HCT116 (cell line): ENCODE measurements at regions not wholly inside any gene's neighbourhood (a gene's known extent, or its start where the extent isn't known, plus 50 kb on each side); places are given as distances from the start of the nearest gene placed in this dataset.

Experiments used
- ATAC-seq: fragments of 200-7000 bp; cut with Tn5 transposase; 2 replicates; pipeline ENCODE4 v1.9.1; 2020; ENCODE audit warnings: mild to moderate bottlenecking, moderate library complexity
- BruUV-seq: library from RNA; stranded (reverse); fragments of 400-500 nt; replicated peaks from 2 replicates; lab custom pipeline; 2021; lab: Mats Ljungman, UMichigan
- CTCF ChIA-PET: fragments of 300-600 bp; sonication (Branson Sonifier 250); formaldehyde crosslinking; loops from one replicate; lab custom pipeline; 2021; ENCODE audit warnings: antibody characterized with exemption; lab: Charles Lee
- POLR2A ChIA-PET: fragments of 300-600, 350-600 bp; sonication (Branson Sonifier 250); formaldehyde crosslinking; loops from one replicate; lab custom pipeline; 2021; ENCODE audit warnings: antibody characterized with exemption; lab: Charles Lee
- RAD21 ChIA-PET, 2 experiments: fragments of 300-600 bp; sonication (Branson Sonifier 250); formaldehyde crosslinking; loops; one replicate each; lab custom pipeline; 2023; ENCODE audit warnings: low total read pairs in 2 of 2; ENCODE audit not compliant: uncharacterized antibody in 2 of 2, unreplicated experiment in 2 of 2, low non-redundant PET in 1 of 2; lab: Charles Lee
- DNase-seq: peaks from one replicate; pipeline ENCODE4 v3.0.0-alpha.2; 2010; ENCODE audit warnings: low read depth, low spot score
- H2AFZ ChIP-seq: fragments of 200-600 bp; shearing (Covaris generic), sonication (generic); 2 replicates; pipeline ENCODE4 v1.6.1; 2017; ENCODE audit warnings: low read depth, mixed run types, mixed read lengths, antibody characterized with exemption, low read length; ENCODE audit not compliant: poor library complexity, severe bottlenecking
- H3K27ac ChIP-seq: 2 replicates; pipeline ENCODE4 v1.5.1; 2012; ENCODE audit warnings: low read depth, low read length
- H3K27me3 ChIP-seq: fragments of 200-600 bp; sonication (generic); 2 replicates; pipeline ENCODE4 v1.6.1; 2016; ENCODE audit warnings: mixed run types, low read length, mixed read lengths; ENCODE audit not compliant: insufficient read depth
- H3K36me3 ChIP-seq, 2 experiments: fragments of 200-500 bp in 1 of 2; fragments of 200-600 bp in 1 of 2; sonication (Bioruptor generic) in 1 of 2; sonication (generic) in 1 of 2; 2 replicates each; pipeline versions ENCODE4 v1.5.1 to v1.6.1; 2014 to 2016; ENCODE audit warnings: low read length in 2 of 2, inconsistent platforms in 1 of 2, mixed read lengths in 1 of 2, mixed run types in 1 of 2; ENCODE audit not compliant: insufficient read depth in 2 of 2, control insufficient read depth in 1 of 2
- H3K4me1 ChIP-seq, 2 experiments: fragments of 200-600 bp in 1 of 2; sonication (generic) in 1 of 2; 2 replicates each; pipeline versions ENCODE4 v1.5.1 to v1.6.1; 2012 to 2017; ENCODE audit warnings: low read length in 2 of 2, inconsistent platforms in 1 of 2, mild to moderate bottlenecking in 1 of 2, mixed read lengths in 1 of 2, mixed run types in 1 of 2, moderate library complexity in 1 of 2; ENCODE audit not compliant: insufficient read depth in 2 of 2, control insufficient read depth in 1 of 2
- H3K4me2 ChIP-seq: fragments of 200-600 bp; sonication (generic); 2 replicates; pipeline ENCODE4 v1.6.1; 2017; ENCODE audit warnings: mixed run types, low read length, mixed read lengths
- H3K4me3 ChIP-seq, 2 experiments: fragments of 200-600 bp in 1 of 2; sonication (generic) in 1 of 2; replicated peaks in 1 of 2; 2 replicates each; pipeline ENCODE4 v1.5.1; 2011 to 2016; ENCODE audit warnings: low read length in 2 of 2, control low read depth in 1 of 2, low read depth in 1 of 2, mild to moderate bottlenecking in 1 of 2, mixed read lengths in 1 of 2, mixed run types in 1 of 2
- H3K79me2 ChIP-seq: fragments of 200-600 bp; sonication (generic); 2 replicates; pipeline ENCODE4 v1.6.1; 2017; ENCODE audit warnings: mild to moderate bottlenecking, mixed run types, low read length, moderate library complexity, mixed read lengths; ENCODE audit not compliant: insufficient read depth
- H3K9ac ChIP-seq: fragments of 200-600 bp; sonication (generic); 2 replicates; pipeline ENCODE4 v1.6.1; 2016; ENCODE audit warnings: low read length, mixed read lengths
- H3K9me2 ChIP-seq: fragments of 200-600 bp; sonication (generic), shearing (Covaris generic); 2 replicates; pipeline ENCODE4 v1.6.1; 2017; ENCODE audit warnings: mixed run types, mild to moderate bottlenecking, moderate library complexity; ENCODE audit not compliant: insufficient read depth
- H3K9me3 ChIP-seq, 2 experiments: fragments of 200-500 bp in 1 of 2; fragments of 200-600 bp in 1 of 2; sonication (Bioruptor generic) in 1 of 2; sonication (generic) in 1 of 2; 2 replicates each; pipeline ENCODE4 v1.6.1; 2014 to 2017; ENCODE audit warnings: low read length in 2 of 2, mixed read lengths in 2 of 2, inconsistent platforms in 1 of 2, low read depth in 1 of 2, mild to moderate bottlenecking in 1 of 2, mixed run types in 1 of 2, moderate library complexity in 1 of 2; ENCODE audit not compliant: control insufficient read depth in 1 of 2, insufficient read depth in 1 of 2
- H4K20me1 ChIP-seq: fragments of 200-600 bp; sonication (generic), shearing (Covaris generic); 2 replicates; pipeline ENCODE4 v1.6.1; 2017; ENCODE audit warnings: mixed run types, mild to moderate bottlenecking, moderate library complexity; ENCODE audit not compliant: insufficient read depth
- CEBPB ChIP-seq: IDR thresholded peaks from 2 replicates; pipeline ENCODE4 v1.6.1; 2012; ENCODE audit warnings: low read depth
- EGR1 ChIP-seq: IDR thresholded peaks from 2 replicates; pipeline ENCODE4 v1.6.1; 2012; ENCODE audit warnings: low read depth
- EZH2 ChIP-seq: fragments of 200-600 bp; sonication (generic); IDR thresholded peaks from 2 replicates; pipeline ENCODE4 v1.6.1; 2017; ENCODE audit warnings: antibody characterized with exemption, mixed run types
- FOSL1 ChIP-seq: IDR thresholded peaks from 2 replicates; pipeline ENCODE4 v1.6.1; 2012; ENCODE audit warnings: low read depth
- JUND ChIP-seq: IDR thresholded peaks from 2 replicates; pipeline ENCODE4 v1.6.1; 2012
- POLR2AphosphoS5 ChIP-seq: IDR thresholded peaks from 2 replicates; pipeline ENCODE4 v1.6.1; 2011; ENCODE audit warnings: mild to moderate bottlenecking, low read depth, low read length, moderate library complexity
- RAD21 ChIP-seq: IDR thresholded peaks from 2 replicates; pipeline ENCODE4 v1.6.1; 2012; ENCODE audit warnings: low read depth, mild to moderate bottlenecking
- SRF ChIP-seq: IDR thresholded peaks from 2 replicates; pipeline ENCODE4 v1.6.1; 2012; ENCODE audit warnings: low read depth
- TCF7L2 ChIP-seq: IDR thresholded peaks from 2 replicates; pipeline ENCODE4 v1.7.0; 2011; ENCODE audit warnings: borderline replicate concordance, inconsistent platforms; ENCODE audit not compliant: insufficient read depth, insufficient read length; ENCODE audit errors: extremely low read depth
- YY1 ChIP-seq: IDR thresholded peaks from 2 replicates; pipeline ENCODE4 v1.6.1; 2011; ENCODE audit warnings: low read length, low read depth, moderate library complexity, mild to moderate bottlenecking; ENCODE audit not compliant: insufficient replicate concordance; ENCODE audit errors: extremely low read depth
- ZFX ChIP-seq: fragments of 450-650 bp; IDR thresholded peaks from 2 replicates; pipeline ENCODE4 v1.6.1; 2017
- ZNF274 ChIP-seq: fragments of 200-500 bp; sonication (Bioruptor generic); IDR thresholded peaks from 2 replicates; pipeline ENCODE4 v1.6.1; 2014; ENCODE audit warnings: mild to moderate bottlenecking, low read depth, low read length, inconsistent platforms
- intact Hi-C: fragments of 100-400 bp; cut with micrococcal nuclease; formaldehyde crosslinking; loops from 2 replicates; pipeline ENCODE4 v1.10.0; 2022
- TF ChIP-seq, protein P1 (sequence below), 3 experiments: fragments of 200-600 bp in 1 of 3; sonication (generic) in 1 of 3; IDR thresholded peaks in 2 of 3; conservative IDR thresholded peaks in 1 of 3; 2 replicates each; pipeline ENCODE4 v1.5.1; 2012 to 2017; ENCODE audit warnings: low read depth in 2 of 3, low read length in 2 of 3, antibody characterized with exemption in 1 of 3, borderline replicate concordance in 1 of 3, control low read depth in 1 of 3, mild to moderate bottlenecking in 1 of 3, mixed read lengths in 1 of 3, mixed run types in 1 of 3, moderate library complexity in 1 of 3; ENCODE audit not compliant: insufficient read depth in 1 of 3
- TF ChIP-seq, protein P2 (sequence below): IDR thresholded peaks from 2 replicates; pipeline ENCODE4 v1.6.1; 2012; ENCODE audit warnings: low read depth
- TF ChIP-seq, protein P3 (sequence below): IDR thresholded peaks from 2 replicates; pipeline ENCODE4 v1.6.1; 2012

DNA sequence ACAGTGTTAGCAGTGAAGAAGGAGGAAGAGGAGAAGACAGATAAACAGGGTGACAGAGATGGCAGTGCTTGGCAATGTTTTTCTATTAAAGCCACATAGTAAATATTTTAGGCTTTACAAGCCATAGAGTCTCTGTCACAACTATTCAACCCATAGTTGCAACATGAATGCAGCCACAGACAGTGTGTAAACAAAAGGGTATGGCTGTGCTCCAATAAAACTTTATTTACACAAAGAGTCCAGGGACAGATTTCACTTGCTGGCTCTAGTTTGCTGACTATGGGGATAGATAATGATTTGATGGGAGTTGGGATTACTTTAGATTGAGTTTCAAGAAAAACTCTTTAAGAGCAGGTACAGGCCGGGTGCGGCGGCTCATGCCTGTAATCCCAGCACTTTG is 224.8 kb upstream of the SEMA6A start:
- Histone ChIP-seq H4K20me1 (no peaks in the 10 kb centered on the region), H3K27ac (no peak overlapping the region), H3K4me2 (no peak overlapping the region), H3K79me2 (no peaks in the 10 kb centered on the region), H3K4me3 (no peak overlapping the region), H2AFZ (no peak overlapping the region), H3K27me3 (no peaks in the 10 kb centered on the region), H3K9me2 (no peaks in the 10 kb centered on the region), H3K9ac (no peak overlapping the region), H3K4me1 (no peaks in the 10 kb centered on the region), H3K9me3 (no peaks in the 10 kb centered on the region), H3K36me3 (no peaks in the 10 kb centered on the region)
- TF ChIP-seq, protein P1, sequence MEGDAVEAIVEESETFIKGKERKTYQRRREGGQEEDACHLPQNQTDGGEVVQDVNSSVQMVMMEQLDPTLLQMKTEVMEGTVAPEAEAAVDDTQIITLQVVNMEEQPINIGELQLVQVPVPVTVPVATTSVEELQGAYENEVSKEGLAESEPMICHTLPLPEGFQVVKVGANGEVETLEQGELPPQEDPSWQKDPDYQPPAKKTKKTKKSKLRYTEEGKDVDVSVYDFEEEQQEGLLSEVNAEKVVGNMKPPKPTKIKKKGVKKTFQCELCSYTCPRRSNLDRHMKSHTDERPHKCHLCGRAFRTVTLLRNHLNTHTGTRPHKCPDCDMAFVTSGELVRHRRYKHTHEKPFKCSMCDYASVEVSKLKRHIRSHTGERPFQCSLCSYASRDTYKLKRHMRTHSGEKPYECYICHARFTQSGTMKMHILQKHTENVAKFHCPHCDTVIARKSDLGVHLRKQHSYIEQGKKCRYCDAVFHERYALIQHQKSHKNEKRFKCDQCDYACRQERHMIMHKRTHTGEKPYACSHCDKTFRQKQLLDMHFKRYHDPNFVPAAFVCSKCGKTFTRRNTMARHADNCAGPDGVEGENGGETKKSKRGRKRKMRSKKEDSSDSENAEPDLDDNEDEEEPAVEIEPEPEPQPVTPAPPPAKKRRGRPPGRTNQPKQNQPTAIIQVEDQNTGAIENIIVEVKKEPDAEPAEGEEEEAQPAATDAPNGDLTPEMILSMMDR (IDR thresholded peaks at IDR 0.05 in 2 of 3, conservative IDR thresholded peaks at IDR 0.05 in 1 of 3; ENCODE audit: borderline replicate concordance in 1 of 3, insufficient read depth in 1 of 3, low read depth in 2 of 3, low read length in 2 of 3), result no peak
- TF ChIP-seq TCF7L2, result no peak
- no peak for TF ChIP-seq EZH2
- TF ChIP-seq POLR2AphosphoS5, result no peak
- TF ChIP-seq CEBPB, result no peak
- TF ChIP-seq ZFX, result no peak
- TF ChIP-seq EGR1, result no peak
- no peak for TF ChIP-seq SRF
- TF ChIP-seq FOSL1, result no peak
- TF ChIP-seq, protein P2, sequence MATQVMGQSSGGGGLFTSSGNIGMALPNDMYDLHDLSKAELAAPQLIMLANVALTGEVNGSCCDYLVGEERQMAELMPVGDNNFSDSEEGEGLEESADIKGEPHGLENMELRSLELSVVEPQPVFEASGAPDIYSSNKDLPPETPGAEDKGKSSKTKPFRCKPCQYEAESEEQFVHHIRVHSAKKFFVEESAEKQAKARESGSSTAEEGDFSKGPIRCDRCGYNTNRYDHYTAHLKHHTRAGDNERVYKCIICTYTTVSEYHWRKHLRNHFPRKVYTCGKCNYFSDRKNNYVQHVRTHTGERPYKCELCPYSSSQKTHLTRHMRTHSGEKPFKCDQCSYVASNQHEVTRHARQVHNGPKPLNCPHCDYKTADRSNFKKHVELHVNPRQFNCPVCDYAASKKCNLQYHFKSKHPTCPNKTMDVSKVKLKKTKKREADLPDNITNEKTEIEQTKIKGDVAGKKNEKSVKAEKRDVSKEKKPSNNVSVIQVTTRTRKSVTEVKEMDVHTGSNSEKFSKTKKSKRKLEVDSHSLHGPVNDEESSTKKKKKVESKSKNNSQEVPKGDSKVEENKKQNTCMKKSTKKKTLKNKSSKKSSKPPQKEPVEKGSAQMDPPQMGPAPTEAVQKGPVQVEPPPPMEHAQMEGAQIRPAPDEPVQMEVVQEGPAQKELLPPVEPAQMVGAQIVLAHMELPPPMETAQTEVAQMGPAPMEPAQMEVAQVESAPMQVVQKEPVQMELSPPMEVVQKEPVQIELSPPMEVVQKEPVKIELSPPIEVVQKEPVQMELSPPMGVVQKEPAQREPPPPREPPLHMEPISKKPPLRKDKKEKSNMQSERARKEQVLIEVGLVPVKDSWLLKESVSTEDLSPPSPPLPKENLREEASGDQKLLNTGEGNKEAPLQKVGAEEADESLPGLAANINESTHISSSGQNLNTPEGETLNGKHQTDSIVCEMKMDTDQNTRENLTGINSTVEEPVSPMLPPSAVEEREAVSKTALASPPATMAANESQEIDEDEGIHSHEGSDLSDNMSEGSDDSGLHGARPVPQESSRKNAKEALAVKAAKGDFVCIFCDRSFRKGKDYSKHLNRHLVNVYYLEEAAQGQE, result no peak
- no peak for TF ChIP-seq JUND
- no peak for TF ChIP-seq RAD21
- TF ChIP-seq ZNF274, result no peak
- no peak for TF ChIP-seq YY1
- TF ChIP-seq, protein P3, sequence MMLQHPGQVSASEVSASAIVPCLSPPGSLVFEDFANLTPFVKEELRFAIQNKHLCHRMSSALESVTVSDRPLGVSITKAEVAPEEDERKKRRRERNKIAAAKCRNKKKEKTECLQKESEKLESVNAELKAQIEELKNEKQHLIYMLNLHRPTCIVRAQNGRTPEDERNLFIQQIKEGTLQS, result no peak
- CTCF ChIA-PET, result no interaction called here
- DNase-seq, result no peak
- POLR2A ChIA-PET, result no interaction called here
- no TSS peak for BruUV-seq
- RAD21 ChIA-PET, result no interaction called here
- no peak for ATAC-seq
- intact Hi-C loops, result no loop called here
